LoVo (cell line): ENCODE measurements at regions not wholly inside any gene's neighbourhood (a gene's known extent, or its start where the extent isn't known, plus 50 kb on each side); places are given as distances from the start of the nearest gene placed in this dataset.
"Not testable (repeated sequence)": the region's sequence is repeated elsewhere in the genome, so short reads cannot be mapped to it uniquely, and the experiment has no call there.

Experiments used
- DNase-seq: peaks from one replicate; pipeline ENCODE4 v3.0.0-alpha.2; 2016; ENCODE audit warnings: low spot score

DNA sequence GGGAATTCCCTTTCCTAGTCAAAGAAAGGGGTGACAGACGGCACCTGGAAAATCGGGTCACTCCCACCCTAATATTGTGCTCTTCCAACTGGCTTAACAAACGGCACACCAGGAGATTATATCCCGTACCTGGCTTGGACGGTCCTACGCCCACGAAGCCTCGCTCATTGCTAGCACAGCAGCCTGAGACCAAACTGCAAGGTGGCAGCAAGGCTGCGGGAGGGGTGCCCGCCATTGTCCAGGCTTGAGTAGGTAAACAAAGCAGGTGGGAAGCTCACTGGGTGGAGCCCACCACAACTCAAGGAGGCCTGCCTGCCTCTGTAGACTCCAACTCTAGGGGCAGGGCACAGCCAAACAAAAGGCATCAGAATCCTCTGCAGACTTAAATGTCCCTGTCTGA lies 457.8 kb upstream of the PIK3R1 start:
- DNase-seq, result not testable (repeated sequence)

DNA sequence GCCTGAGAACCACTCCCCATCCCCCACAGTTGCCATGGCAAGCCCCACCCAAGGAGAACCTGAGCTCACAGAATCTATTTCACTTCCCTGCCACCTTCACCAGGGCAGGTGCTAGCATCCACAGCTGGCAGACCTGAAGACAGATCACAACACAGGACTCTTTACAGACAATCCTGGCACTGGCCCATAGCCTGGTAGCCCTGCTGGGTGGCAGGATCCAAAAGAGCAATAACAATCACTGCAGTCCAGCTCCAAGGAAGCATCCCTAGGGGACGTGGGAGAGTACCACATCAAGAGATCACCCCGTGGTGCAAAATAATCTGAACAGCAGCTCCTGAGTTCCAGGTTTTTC lies 463.2 kb upstream of the PIK3R1 start:
- no peak for DNase-seq

DNA sequence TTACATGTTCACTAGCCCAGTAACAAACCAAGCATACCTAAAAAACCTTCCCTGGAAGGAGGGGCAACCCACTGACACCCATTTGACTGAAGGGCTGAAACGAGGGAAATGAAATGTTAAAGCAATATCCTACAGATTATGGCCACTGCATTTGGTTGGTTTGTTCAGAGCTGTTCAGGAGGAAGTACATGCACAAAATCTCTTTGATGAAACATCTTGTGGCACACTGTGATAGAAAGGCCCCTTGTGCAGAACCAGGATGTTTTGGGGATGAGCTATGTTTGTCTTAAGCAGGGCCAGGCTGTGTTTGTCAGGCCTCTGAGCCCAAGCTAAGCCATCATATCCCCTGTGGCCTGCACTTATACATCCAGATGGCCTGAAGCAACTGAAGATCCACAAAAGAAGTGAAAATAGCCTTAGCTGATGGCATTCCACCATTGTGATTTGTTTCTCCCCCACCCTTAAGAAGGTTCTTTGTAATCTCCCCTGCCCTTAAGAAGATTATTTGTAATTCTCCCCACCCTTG lies 467.3 kb upstream of the PIK3R1 start:
- no peak for DNase-seq

DNA sequence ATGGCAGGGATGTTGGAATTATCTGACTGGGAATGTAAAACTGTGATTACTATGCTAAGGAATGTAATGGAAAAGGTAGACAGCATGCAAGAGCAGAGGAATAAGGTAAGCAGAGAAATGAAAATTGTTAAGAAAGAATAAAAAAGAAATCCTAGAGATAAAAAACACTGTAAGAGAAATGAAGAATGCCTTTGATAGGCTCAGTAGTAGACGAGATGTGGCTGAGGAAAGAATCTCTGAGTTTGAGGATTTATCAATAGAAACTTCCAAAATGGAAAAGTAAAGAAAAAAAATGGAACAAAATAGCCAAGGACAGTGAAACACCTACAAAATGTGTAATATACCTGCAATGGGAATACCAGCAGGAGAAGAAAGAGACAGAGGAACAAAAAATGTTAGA lies 468.5 kb upstream of the PIK3R1 start:
- no peak for DNase-seq

DNA sequence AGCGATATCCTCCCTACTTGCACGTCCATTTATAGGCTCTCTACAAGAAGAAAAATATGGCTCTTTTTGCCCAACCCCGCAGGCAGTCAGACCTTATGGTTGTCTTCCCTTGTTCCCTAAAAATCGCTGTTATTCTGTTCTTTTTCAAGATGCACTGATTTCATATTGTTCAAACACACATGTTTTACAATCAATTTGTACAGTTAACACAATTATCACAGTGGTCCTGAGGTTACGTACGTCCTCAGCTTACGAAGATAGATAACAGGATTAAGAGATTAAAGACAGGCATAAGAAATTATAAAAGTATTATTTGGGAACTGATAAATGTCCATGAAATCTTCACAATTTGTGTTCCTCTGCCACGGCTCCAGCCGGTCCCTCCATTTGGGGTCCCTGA lies 468.9 kb upstream of the PIK3R1 start:
- DNase-seq, result not testable (repeated sequence)

DNA sequence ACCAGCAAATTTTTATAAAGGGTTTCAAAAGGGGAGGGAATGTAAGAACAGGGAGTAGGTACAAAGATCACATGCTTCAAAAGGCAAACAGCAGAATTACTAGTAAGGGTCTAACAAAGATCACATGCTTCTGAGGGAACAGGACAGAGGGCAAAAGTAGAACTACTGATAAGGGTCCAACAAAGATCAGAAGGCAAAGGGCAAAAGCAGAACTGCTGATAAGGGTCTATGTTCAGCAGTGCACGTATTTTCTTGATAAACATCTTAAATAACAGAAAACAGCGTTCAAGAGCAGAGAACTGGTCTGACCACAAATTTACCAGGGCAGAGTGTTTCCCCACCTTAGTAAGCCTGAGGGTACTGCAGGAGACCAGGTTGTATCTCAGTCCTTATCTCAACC lies 469.5 kb upstream of the PIK3R1 start:
- DNase-seq, result no peak

DNA sequence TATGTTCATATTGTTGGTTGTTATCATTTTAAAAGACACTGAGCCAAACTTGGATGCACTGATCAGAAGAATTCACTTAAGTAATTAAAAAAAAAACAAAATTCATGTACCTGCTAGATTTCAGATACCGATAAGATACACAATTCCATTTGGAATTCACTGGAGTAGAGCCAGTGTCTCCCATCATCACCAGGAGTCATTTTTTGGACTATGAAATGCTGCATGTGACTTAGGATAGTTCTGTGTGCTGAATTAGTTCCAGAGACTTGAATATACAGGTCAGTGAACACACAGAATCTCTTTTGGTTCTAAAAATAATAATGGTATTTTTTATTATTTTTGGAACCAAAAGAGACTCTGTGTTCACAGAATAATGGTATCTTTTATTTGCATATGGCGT lies 482.6 kb upstream of the PIK3R1 start:
- DNase-seq, result no peak

DNA sequence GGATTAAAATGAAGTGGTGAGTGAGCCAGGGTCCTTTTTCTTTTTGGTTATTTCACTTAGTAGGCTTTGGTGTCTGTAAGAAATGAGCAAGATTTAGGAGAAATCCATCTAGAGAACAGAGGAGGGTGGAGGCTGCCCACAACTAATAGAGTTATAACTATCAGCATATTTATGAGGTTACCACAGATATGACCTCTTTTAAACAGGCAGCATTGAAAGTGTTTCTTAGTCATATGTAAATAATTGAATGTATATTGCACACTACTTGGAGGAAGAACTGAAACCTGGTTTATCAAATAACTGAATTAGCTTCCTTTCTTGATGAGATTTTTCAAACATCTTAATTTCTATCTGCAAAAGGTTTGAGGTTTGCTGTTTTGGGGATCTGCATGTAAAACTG lies 483.1 kb upstream of the PIK3R1 start:
- no peak for DNase-seq

DNA sequence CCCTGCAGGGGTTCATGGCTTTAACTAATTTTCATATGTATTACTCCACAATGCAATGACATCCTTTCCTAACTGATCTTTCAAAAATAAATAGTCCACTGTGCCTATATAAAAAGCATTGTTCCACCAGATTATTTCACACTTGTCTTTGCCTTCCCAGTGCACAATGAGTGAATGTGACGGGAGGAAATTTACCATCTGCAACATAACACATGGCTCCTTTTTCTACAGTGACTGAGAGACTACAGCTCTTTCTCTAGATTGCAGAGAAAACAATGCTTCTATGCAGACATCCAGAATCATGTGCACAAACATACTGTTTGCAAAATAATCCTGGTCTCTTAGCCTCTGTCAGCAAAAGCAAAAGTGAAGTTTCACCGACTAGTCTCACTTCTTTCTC lies 483.7 kb upstream of the PIK3R1 start:
- no peak for DNase-seq

DNA sequence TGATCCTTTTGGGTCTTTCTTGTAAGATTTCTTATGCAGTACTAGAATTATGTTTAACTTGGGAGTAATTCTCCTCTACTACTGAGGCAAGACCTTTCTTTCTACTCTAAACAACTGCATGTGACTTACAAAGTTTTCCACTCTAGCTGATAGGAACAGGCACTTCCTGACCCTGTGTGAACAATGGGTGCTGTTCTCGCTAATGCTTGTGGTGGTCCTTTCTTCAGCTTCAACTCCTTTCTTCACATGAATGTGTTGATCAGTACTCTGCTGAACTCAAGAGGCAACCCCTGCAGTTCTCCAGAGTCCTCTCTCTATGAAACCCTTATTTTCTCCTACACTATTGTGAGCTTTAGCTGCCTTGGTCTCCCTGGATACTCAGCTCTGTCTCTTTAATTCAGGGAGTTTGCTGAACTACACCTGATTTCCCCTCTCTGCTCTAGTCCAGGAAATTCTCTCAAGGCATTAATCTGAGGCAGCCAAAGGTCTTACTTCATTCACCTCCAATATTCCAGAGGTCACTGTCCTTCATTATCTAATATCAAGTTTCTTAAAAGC lies 484.6 kb upstream of the PIK3R1 start:
- DNase-seq, result no peak

DNA sequence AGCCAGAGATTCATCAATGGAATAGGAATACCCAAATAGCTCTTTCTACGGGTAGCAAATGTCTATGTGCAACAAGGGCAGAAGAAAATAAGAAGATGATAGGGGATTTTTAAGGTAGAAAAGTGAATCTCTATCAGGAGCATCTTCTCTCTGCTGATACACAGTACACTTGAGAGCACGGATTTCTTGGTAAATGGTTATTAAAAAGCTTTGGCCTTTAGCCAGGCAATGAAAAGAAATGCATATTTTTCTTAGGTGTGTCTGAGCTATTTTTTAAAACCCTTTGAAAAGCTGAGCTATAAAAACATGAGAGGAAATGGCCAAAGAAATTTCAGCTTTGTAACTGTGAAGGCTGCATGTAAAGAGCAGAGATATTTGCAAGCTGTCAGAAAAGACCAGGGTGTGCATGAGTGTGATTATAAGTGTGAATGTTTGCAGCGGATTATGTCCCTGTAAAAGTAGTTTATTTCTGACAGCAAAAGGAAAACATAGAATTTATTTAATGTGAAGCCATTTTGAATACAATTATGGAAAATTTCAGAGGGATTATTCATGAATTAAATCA lies 487.1 kb upstream of the PIK3R1 start:
- no peak for DNase-seq

DNA sequence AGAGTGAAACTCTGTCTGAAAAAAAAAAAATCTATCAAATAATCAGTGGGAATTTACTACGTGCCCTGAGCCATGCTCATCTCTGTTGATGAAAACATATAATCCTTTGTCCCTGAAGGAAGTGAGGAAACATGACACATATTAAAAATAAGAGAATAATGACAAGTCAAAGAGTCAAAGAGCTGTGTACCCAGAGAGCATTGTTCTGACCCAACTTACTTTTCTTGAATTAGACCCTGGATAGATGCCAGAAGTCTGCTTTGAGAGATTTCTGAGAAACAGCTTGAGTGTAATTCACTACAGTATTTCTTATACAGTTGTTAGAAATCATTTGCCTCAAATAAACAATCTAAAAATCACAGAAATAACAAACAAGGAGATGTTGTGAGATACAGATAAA lies 490.0 kb upstream of the PIK3R1 start:
- DNase-seq, result no peak

DNA sequence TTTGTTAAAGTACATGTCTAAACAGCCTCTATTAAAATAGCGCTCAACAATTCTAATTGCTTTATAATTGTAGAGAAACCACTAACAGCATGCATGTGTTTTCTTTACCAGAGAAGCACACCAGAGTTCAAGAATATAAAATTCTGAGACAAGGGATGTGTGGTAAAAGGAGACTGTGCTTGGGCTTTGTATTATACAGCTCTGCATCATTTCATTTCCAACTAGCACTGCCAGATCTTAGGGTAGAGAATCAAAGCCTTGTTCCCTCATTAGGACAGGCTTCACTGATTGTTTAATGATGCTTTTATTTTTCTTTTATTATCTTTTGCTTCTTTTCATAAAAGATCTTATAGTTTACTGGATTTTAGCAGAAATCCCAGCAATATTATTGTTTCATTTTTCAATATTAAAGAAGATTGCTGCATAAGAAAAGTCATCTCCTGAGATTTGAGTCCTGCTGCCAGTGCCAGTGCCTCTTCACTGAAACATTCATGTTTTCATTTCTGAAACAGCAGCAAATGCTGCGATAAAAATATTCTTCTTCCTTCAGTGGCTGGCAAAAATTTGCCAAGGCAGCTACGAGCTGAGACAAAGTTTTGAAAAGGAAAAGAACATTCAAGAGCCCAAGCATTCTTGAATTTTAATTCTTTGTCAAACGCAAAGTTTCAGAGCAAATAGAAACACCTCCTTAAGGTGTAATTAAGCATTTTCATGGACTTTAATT lies 491.0 kb upstream of the PIK3R1 start:
- no peak for DNase-seq

DNA sequence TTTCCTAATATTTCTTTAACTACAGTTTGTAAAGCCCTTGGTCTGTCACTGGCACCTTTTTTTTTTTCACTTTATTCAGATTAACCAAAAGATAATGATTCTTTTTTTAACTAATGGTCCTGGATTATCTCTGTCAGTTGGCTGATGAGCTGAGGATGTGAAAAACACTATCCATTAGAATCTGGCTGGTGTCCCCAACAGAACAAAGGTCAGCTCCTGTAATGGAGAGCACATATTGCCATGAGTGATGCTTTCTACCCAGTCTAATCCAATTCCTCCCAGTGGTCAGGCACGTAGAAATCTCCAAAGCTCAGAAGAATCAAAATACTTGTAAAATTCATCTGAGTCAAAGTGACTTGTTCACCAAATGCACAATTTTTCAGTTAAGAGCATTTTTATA lies 491.7 kb upstream of the PIK3R1 start:
- DNase-seq, result no peak

DNA sequence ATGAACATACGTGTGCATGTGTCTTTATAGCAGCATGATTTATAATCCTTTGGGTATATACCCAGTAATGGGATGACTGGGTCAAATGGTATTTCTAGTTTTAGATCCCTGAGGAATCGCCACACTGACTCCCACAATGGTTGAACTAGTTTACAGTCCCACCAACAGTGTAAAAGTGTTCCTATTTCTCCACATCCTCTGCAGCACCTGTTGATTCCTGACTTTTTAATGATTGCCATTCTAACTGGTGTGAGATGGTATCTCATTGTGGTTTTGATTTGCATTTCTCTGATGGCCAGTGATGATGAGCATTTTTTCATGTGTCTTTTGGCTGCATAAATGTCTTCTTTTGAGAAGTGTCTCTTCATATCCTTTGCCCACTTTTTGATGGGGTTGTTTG lies 493.0 kb upstream of the PIK3R1 start:
- not testable (repeated sequence) for DNase-seq

DNA sequence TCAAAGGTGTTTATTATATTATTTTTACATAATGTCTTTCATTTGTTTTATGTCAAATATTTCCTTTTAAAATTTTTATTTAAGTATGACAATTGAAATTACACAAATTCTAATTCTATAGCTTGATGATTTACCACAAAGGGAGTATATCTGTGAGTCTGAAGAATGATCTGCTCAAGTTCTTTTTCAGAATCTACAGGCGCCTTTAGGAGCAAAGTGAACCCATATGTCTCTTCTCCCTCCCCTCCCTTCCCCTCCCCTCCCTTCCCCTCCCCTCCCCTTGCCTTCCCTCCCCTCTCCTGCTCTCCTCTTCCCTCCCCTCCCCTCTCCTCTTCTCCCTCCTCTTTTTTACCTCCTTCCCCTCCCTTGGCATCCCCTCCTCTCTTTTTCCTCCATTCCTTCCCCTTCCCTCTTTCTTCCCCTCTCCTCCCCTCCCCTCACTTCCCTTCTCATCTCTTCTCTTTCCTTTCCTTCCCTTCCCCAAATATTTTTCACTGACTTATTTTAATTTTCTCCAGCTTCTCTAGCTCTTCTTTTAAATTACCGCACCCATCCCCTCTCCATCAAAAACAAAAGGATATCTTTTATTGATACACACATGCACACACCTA lies 495.3 kb upstream of the PIK3R1 start:
- DNase-seq, result no peak

DNA sequence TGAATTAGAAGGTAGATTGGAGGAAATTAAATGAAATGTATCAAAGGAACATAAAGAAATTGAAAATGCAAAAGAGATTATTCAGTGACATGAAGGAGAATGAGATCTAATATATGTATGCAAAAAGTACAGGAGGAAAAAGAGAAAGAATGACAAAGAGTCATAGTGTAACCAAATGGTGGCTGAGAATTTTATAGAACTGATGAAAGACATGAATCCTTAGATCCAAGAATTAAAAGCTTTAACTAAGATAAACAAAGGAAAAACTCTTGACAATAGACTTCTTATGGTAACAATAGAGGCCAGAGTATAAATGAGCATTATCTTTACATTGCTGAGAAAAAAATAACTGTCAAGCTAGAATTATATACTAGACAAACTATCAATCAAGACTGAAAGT lies 505.4 kb upstream of the CD180 start:
- DNase-seq, result no peak

DNA sequence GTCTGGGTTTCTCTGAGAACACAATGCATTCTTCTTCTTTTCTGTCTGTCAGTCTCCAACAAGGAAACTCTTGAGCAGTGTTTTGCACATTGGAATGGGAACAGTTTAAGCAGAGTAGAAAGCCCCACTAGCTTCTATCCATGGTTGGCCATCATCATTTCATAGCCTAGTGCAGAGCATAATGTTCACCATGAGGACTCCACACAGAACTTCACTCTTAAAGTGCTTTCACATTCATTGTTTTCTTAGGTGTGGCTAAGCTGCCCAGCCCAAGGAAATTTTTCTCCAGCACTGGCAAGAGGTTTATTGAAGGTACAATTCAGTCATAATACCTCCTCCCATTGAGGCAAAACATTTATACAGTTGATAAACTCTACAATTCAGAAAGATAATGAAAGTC lies 503.0 kb upstream of the CD180 start:
- DNase-seq, result no peak

DNA sequence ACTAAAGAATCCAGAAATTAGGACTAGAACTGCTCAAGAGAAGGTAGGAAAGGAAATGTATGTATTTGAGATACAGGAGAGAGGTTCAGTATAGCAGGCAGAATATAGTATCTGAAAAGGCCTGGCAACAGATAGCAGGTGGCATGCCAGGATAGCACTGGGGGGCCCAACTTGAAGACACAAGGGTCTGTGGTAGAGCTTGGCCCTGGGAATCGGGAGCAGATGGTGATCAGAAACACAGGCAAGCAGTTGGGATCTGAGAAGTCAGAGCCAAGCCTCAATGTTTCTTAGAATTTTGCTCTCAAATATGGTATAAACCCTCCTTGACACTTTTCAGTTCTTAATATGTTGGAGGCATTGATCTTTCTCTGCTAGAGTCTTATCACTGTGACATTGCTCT lies 499.8 kb upstream of the CD180 start:
- DNase-seq, result no peak

DNA sequence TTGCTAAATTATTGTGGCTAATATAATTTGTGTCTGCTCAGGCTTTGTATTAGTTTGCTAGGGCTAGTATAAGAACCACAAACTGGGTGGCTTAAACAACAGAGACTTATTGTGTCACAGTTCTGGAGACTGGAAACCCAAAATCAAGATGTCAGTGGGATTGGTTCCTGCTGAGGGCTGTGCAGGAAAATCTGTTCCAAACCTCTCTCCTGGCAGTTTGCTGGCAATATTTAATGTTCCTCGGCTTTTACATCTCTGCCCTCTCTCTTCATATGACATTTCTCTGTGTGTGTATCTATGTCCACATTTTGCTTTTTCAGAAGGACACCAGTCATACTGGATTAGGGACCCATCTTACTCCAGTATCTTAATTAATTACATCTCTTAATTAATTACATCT lies 498.8 kb upstream of the CD180 start:
- DNase-seq, result no peak

DNA sequence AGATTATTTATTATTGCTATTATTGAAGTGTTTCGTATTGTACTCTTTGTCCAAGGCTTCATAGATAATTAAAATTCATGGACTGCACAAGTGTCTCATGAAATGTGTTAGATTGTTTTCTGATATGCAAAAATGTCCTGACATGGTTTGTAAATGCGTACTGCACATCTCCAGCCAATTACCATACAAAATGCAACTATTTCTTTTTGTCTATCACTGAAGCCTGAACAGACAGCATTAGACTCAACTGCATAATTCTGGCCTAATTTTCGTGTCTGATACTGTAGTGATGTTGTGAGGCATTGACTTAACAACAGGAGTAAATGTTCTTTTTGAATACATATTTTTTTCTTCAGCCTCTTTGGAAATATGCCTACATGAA lies 498.2 kb upstream of the CD180 start:
- DNase-seq, result no peak

DNA sequence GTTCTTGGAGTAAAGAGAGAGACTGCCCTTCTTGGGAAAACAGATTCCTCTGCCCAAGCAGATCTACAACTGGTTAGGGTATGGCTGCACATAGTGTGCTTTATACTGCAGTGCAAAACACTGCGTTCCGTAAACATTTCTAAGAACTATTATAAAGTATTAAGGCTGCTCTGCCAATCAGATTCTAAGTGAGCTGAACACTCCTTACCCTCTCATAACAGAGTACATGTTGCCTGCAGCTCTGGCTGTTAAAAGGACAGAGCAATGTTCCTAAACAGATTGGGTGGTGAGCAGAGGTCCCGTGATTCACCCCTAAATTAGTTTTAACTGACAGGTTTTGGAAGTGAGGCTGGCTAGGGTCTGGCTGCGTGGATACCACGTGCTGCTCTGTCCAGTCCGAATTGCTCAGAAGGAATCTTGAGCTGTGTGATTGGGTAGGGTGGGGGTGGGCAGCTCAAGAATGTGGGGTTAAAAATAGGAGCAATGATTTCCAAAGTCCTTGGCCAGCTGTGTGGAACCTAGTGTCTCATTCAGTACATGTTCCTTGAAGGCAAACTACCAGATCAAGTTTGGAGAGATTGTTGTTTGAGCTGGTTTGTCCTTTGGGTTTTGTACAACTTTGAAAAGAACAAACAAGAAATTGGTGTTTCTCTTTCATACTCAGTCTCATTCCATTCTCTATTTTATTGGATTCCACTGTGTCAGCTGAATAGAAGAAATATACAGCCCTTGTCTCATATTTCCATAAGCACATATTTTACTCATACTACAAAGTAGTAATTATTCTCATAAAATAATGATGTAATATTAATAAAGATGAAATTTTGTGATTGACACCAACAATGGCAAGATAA lies 497.6 kb upstream of the CD180 start:
- DNase-seq, result no peak

DNA sequence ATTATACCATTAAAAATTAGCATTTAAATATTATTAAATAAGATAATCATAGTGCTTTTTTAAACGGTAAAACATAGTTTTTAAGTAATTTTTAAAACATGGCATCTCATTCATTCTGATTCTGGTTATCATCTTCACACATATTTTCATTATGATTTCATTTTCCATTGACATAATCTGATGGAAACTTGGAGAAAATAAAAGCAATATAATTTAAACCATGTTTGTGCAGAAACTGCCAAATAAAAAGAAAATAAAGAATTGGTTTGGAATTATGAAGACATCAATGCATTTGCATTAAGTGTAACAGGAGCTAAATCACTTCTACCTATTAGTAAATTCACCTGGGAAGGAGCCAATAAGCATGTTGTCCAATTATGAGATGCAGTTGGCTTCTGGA lies 490.1 kb upstream of the CD180 start:
- DNase-seq, result no peak
